ENCODE measurements at regions not wholly inside any gene's neighbourhood (a gene's known extent, or its start where the extent isn't known, plus 50 kb on each side); places are given as distances from the start of the nearest gene placed in this dataset.
"Not testable (repeated sequence)": the region's sequence is repeated elsewhere in the genome, so short reads cannot be mapped to it uniquely, and the experiment has no call there.

DNA sequence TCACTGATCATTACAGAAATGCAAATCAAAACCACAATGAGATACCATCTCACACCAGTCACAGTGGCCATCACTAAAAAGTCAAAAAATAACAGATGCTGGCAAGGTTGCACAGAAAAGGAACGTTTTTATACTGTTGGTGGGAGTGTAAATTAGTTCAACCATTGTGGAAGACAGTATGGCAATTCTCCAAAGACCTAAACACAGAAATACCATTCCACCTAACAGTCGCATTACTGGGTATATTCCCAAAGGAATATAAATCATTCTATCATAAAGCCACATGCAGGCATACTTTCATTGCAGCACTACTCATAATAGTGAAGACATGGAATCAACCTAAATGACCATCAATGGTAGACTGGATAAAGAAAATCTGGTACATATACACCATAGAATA is 83.2 kb upstream of the ARID5B start:
- CTCF ChIA-PET, result interaction anchor here (0.5 kb wide), 1 partner anchor 67 kb away, joined by 14 read pairs; no protein-coding TSS in a partner anchor
- BruUV-seq (replicated peaks); POLR2A ChIA-PET (ENCODE audit: low non-redundant PET); DNase-seq (ENCODE audit: low spot score); H3K9me3 ChIP-seq (ENCODE audit: low read depth, low read length, poor library complexity, severe bottlenecking); H3K4me3 ChIP-seq (ENCODE audit: low read depth, low read length, poor library complexity, severe bottlenecking); H3K36me3 ChIP-seq (ENCODE audit: insufficient read depth, low read length, poor library complexity, severe bottlenecking); H3K27ac ChIP-seq (ENCODE audit: low read depth, low read length, poor library complexity, severe bottlenecking); H3K27me3 ChIP-seq (replicated peaks; ENCODE audit: insufficient read depth, low read depth, low read length, poor library complexity); intact Hi-C loops (cut with micrococcal nuclease; ENCODE audit: unreplicated experiment): not testable (repeated sequence)
- peaks cover 10% of the 10 kb centered on the region for H3K4me1 ChIP-seq (ENCODE audit: insufficient read depth, low read length, poor library complexity, severe bottlenecking)

DNA sequence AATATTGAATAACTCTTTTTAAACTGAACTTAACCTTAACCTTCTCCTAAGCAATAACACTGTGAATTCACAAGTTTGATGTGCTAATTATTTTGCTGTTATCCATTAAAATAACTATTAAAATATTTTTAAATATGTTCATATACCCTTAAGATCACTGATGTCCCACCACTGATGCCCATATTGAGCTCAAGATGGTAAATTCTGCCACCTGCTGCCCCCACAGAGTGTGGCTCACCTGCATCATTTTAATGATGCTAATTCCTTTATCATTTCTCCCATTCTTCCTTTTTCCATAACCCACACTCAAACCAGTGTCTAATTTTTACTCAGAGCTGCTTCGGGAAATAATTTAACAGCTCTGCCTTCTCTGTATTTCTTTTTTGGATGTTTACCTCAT is 82.3 kb upstream of the ARID5B start:
- no peak overlapping the region for H3K4me3 ChIP-seq (ENCODE audit: low read depth, low read length, poor library complexity, severe bottlenecking)
- H3K9me3 ChIP-seq (ENCODE audit: low read depth, low read length, poor library complexity, severe bottlenecking), result no peaks in the 10 kb centered on the region
- no peaks in the 10 kb centered on the region for H3K36me3 ChIP-seq (ENCODE audit: insufficient read depth, low read length, poor library complexity, severe bottlenecking)
- no TSS peak for BruUV-seq (replicated peaks)
- CTCF ChIA-PET, result no interaction called here
- peaks cover 10% of the 10 kb centered on the region for H3K4me1 ChIP-seq (ENCODE audit: insufficient read depth, low read length, poor library complexity, severe bottlenecking)
- intact Hi-C loops (cut with micrococcal nuclease; ENCODE audit: unreplicated experiment), result no loop called here
- H3K27me3 ChIP-seq (replicated peaks; ENCODE audit: insufficient read depth, low read depth, low read length, poor library complexity), result no peaks in the 10 kb centered on the region
- TF ChIP-seq, protein P1, sequence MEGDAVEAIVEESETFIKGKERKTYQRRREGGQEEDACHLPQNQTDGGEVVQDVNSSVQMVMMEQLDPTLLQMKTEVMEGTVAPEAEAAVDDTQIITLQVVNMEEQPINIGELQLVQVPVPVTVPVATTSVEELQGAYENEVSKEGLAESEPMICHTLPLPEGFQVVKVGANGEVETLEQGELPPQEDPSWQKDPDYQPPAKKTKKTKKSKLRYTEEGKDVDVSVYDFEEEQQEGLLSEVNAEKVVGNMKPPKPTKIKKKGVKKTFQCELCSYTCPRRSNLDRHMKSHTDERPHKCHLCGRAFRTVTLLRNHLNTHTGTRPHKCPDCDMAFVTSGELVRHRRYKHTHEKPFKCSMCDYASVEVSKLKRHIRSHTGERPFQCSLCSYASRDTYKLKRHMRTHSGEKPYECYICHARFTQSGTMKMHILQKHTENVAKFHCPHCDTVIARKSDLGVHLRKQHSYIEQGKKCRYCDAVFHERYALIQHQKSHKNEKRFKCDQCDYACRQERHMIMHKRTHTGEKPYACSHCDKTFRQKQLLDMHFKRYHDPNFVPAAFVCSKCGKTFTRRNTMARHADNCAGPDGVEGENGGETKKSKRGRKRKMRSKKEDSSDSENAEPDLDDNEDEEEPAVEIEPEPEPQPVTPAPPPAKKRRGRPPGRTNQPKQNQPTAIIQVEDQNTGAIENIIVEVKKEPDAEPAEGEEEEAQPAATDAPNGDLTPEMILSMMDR (conservative IDR thresholded peaks at IDR 0.05; ENCODE audit: low read depth, low read length), result no peak
- TF ChIP-seq EZH2 (IDR thresholded peaks at IDR 0.05; ENCODE audit: borderline replicate concordance, low read depth, low read length, poor library complexity, severe bottlenecking), result no peak
- DNase-seq (ENCODE audit: low spot score), result no peak
- H3K27ac ChIP-seq (ENCODE audit: low read depth, low read length, poor library complexity, severe bottlenecking), result no peak overlapping the region
- POLR2A ChIA-PET (ENCODE audit: low non-redundant PET), result no interaction called here

DNA sequence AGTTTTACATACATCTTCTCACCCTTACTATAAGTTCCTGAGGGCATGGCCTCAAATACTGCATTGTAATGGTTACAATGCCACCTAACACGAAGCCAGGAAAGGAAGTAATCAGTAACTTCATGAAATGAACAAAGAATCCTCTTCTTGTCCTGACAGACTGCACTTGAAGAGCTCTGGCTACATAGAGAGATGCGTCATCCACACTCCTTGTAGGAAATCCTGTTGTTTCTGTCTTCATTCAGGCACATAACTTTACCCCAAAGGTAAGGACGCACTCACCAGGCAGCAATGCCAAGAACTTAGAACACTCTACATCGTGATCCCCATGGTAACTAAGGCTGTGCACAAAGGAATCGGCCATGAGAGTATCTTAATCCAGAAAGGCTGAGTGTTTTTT is 80.3 kb upstream of the ARID5B start:
- ChIA-PET CTCF (no interaction called here), POLR2A (ENCODE audit: low non-redundant PET) (no interaction called here)
- no peak for TF ChIP-seq EZH2 (IDR thresholded peaks at IDR 0.05; ENCODE audit: borderline replicate concordance, low read depth, low read length, poor library complexity, severe bottlenecking)
- TF ChIP-seq, protein P1 (conservative IDR thresholded peaks at IDR 0.05; ENCODE audit: low read depth, low read length), result no peak
- Histone ChIP-seq H3K4me3 (ENCODE audit: low read depth, low read length, poor library complexity, severe bottlenecking) (no peak overlapping the region), H3K4me1 (ENCODE audit: insufficient read depth, low read length, poor library complexity, severe bottlenecking) (peaks cover 7% of the 10 kb centered on the region), H3K27me3 (replicated peaks; ENCODE audit: insufficient read depth, low read depth, low read length, poor library complexity) (no peaks in the 10 kb centered on the region), H3K36me3 (ENCODE audit: insufficient read depth, low read length, poor library complexity, severe bottlenecking) (no peaks in the 10 kb centered on the region), H3K27ac (ENCODE audit: low read depth, low read length, poor library complexity, severe bottlenecking) (no peak overlapping the region), H3K9me3 (ENCODE audit: low read depth, low read length, poor library complexity, severe bottlenecking) (no peaks in the 10 kb centered on the region)
- intact Hi-C loops (cut with micrococcal nuclease; ENCODE audit: unreplicated experiment), result no loop called here
- BruUV-seq (replicated peaks), result no TSS peak
- DNase-seq (ENCODE audit: low spot score), result no peak

DNA sequence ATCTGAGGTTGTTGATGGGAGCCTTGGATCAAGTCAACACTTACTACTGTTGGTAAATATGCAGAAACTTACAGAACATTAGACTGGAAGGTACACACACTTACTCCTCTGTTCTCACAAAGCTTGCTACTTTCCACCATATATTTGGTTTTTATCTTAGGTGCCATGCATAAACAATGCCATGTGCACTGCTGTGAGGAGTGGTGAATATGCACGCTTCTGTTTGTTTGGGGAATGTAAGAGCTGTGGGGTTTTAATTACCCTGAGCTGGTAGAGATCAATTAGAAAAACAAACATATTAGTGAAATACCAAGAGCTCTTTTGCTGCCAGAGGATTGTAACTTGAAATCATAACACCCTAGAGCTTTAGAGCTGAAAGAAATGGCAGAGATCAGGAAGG is 79.8 kb upstream of the ARID5B start:
- intact Hi-C loops (cut with micrococcal nuclease; ENCODE audit: unreplicated experiment), result no loop called here
- no peak overlapping the region for H3K4me3 ChIP-seq (ENCODE audit: low read depth, low read length, poor library complexity, severe bottlenecking)
- no peaks in the 10 kb centered on the region for H3K36me3 ChIP-seq (ENCODE audit: insufficient read depth, low read length, poor library complexity, severe bottlenecking)
- no TSS peak for BruUV-seq (replicated peaks)
- no peak for TF ChIP-seq EZH2 (IDR thresholded peaks at IDR 0.05; ENCODE audit: borderline replicate concordance, low read depth, low read length, poor library complexity, severe bottlenecking)
- TF ChIP-seq, protein P1 (conservative IDR thresholded peaks at IDR 0.05; ENCODE audit: low read depth, low read length), result no peak
- ChIA-PET POLR2A (ENCODE audit: low non-redundant PET) (no interaction called here), CTCF (no interaction called here)
- peaks cover 7% of the 10 kb centered on the region for H3K4me1 ChIP-seq (ENCODE audit: insufficient read depth, low read length, poor library complexity, severe bottlenecking)
- no peak for DNase-seq (ENCODE audit: low spot score)
- H3K9me3 ChIP-seq (ENCODE audit: low read depth, low read length, poor library complexity, severe bottlenecking), result no peaks in the 10 kb centered on the region
- H3K27ac ChIP-seq (ENCODE audit: low read depth, low read length, poor library complexity, severe bottlenecking), result no peak overlapping the region
- no peaks in the 10 kb centered on the region for H3K27me3 ChIP-seq (replicated peaks; ENCODE audit: insufficient read depth, low read depth, low read length, poor library complexity)

All from A673 (cell line).